GM19467 (cell line): ENCODE measurements at regions not wholly inside any gene's neighbourhood (a gene's known extent, or its start where the extent isn't known, plus 50 kb on each side); places are given as distances from the start of the nearest gene placed in this dataset.

Experiments
- ATAC-seq: cut with Tn5 transposase; IDR thresholded peaks from one replicate; pipeline ENCODE4 v1.9.1; 2021; ENCODE audit warnings: mild to moderate bottlenecking, moderate library complexity; ENCODE audit not compliant: unreplicated experiment

DNA sequence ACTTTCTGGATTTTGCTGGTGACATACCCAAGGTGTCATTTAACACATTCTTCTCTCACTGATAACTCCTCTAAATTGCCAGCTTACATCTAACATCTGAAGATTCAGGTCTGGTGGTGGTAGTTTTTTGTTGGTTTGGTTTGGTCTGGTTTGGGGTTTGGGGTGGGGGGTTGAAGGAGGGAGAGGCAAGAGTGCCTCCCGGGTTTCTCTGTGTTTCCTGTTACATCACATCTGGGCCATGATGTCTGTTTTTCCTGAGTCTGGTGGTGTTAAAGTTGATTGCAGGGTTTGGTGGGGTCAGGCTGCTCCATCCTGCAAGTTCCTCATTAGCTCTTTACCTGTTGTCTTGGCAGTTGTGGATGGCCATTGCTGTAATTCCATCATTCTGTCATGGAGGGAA, 155.8 kb upstream of the UBL3 start:
- ATAC-seq = no peak

DNA sequence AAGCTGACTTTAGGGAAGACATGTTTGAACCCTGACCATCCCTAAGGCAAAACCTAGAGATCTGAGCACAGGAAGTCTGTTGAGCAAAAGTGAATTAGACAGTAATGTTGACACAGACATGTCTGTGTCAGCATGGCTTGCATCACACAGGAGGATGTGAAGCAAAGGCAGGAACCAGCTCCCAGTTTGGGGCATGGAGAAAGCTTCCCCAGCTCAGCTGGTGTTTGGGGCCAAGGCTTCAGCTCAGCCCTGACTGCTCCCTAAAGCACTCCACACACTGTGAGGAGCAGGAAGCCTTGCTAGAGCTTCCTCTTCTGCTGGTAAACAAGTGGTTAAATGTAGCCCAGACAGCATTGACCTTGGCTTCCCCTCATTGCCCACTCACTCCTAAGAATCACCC, 153.8 kb upstream of the UBL3 start:
- no peak for ATAC-seq

DNA sequence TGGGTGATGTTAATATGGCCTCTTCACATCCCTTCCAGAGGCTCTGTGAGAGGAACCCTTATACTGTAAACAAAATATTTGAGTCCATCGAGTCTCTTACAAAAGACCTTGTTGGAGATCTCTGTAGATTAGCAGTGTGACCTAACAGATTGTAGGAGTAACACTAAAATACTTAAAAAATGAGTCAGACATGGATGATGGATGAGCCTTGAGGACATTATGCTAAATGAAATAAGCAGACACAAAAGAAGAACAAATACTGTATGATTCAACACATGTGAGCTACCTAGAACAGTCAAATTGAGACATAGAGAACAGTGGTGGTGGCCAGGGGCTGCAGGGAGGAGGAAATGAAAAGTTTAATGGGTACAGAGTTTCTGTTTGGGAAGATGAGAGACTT, 152.2 kb upstream of the UBL3 start:
- ATAC-seq = no peak

DNA sequence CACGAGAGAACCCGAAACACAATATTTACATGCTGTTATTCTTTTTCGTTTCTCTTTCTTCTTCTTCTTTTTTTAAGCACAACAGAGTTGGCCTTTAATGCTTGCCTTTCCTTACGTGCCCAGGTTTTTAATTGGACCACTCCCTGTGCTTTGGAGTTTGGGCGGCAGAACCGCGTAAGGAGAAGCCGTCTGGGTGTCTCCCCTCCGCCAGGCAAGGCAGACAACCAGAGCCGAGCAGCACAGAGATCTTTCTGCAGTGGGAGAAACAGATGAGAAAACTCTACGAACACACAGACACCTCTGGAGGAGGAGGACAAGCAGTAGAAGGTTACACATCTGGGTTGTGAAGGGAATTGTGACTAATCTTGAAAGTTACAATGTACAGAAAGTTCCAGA, 150.0 kb upstream of the UBL3 start:
- ATAC-seq = no peak

DNA sequence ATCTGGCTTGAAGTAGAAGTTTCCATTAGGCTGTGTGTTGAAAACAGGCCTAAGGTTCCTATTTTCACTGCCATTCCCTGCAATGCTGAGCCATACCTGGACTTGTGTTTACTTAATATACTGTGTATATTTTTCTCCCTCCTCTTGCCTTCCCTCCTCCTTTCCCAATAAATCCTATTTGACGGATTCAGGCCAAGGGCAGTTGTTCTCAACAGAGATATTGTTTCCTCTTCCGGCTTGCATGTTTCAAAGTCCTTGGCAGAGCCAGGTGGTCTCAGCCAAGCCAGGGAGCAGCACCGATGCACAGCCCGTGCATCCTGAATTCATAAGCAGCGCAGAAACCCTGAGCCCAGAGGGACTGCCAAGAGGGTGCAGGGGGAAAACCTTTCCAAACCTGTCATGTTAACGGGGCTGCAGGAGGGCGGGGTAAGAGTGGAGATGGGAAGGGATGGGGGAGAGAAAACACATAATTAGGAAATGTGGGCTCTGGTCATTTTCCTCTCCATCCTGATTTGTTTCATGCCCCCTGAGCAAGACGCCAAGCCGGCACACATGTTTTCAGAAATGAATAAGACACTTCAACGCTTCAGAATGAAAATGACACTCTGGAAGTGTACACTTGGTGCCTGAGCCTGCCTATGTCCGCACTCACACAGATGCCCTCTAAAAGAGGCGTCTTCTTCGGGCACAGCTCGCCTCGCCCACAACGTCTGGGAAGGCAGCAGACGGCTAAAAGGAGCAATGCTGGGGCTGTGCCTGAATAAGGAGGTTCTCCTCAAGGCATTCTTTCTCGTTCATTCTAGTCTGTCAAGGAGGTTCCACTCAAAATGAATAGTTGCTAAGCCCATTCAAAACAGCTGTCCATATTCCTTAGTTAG, 149.3 kb upstream of the UBL3 start:
- no peak for ATAC-seq

DNA sequence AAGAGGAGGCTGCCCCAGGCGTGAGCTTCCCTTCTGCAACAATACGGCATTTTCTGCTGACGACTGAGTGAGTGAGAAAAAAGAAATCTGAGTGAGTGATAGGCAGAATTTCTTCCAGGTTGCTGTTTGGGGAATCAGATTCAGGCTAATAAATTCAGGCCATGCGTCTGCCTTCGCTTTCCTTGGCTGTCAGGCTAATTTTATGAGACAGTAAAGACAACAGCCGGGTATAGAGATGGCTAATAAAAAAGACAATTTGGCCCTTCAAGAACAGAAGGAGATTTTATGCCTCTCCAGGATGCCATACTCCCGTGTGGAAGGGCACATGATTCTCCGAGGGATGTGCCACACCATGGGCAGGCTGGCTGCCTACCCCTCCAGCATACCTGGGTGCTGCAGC, 145.9 kb upstream of the UBL3 start:
- ATAC-seq = no peak

DNA sequence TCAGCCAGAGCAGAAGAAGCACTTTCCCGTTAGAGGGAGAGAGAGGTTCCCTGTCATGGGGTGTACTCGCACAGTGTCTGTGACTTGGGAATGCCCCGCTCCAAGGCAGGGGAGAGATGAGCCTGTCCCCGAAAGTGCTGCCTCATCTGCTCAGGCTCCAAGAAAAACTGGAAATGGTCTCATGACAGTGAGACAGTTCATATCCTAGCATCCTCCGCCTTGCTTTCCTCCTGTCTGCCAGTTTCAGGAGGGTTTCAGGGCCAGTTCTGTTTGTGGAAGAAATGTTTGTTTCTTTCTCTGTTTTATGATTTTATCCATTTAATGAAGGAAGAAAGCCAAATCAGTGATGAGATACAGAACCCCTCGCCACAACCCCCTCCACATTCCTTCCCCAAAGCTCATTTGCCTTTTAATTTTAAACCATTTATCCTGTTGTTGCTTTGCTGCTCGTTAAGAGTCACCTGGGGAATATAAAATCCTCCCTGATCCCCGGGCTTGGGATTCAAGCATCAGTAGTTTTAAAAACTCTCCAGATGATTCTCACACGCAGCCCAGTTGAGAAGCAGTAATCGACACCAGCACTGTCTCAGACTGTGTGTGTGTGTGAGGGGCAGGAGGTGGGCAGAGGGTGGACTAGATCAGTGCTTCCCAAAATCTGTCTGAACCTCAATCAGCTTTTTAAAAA, 144.6 kb upstream of the UBL3 start:
- ATAC-seq = no peak

DNA sequence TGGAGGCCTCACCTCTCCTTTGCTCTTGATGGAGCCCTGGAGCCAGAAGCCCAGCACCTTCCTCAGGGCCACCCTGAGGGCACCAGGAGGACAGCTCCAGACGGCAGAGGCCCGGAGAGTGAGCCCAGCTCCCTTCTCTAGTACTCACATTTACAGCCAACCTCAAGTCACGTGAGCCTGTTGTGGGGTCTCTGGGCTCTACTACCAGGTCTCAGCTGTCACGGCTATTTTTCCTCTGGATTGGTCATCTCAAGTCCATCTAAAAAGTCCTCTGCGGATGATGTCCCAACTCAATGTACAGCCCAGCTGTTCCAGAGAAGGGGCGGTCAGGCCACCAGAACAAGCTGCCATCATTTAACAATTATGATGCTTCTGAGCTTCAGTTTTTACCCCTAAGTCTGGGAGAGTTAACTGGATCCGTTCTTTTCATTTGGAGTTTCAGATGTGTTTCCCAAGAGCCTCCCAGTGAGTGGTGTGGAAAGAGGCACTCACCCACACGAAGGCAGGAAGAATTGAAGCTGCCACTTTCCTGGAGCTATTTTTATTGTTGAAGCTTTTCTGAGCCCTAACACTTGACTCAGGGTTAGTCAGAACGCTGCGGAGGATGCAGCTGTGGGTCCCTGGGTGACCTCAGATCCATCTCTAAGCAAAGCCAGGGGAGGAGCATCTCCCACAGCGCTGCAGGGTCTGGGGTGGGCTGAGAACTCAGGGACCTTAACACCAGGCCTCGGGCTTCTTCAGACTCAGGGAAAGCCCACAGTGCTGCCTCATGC, 143.5 kb upstream of the UBL3 start:
- no peak for ATAC-seq

DNA sequence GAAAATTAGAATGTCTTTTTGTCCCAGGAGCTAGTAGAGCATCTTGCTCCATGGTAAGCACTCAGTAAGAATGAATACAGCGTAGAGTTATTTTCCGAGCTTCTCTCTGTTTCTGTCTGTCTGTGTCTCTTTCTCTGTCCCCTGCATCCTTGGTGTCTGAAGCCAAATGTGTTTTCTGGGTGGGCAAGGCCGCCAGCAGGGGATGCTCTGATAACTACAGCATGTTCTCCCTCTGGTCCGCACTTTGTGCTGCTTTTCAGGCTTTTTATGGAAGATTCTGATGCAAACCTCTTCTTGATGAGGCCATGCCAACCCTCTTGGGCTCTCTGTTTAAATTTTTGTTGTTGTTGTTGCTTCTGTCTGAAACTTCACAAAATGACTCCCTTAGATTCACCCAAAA, 142.8 kb upstream of the UBL3 start:
- ATAC-seq = no peak

DNA sequence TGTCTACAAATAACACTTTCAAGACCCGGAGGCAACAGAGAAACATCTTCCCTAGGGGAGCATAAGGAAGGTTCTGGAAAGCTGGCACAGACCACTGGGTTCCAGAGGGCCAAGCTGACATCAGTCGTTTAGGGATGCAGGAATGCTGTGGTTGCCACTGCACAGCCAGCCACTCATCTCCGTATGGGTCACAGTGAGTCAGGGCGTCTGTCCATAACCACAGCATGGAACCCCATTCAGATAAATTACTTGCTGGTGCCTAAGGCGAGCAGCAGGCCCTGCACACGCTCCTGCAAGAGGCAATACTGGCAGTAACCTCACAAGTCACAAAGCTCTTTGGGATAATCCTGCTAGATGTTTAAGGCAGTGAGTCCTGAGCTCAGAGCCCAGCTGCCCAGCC, 140.9 kb upstream of the UBL3 start:
- no peak for ATAC-seq

DNA sequence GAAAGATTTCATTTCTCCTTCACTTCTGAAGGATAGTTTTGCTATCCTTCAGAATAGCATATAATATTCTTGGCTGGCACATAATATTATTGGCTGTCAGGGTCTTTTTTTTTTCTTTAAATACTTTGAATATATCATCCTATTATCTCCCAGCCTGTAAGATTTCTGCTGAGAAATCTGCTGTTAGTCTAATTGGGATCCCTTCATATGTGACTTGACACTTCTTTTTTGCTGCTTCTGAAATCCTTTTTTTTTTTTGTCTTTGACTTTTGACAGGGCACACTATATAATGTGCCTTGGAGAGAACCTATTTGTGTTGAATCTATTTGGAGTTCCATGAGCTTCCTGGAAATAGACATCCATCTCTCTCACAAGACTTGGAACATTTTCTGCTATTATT, 136.9 kb upstream of the UBL3 start:
- ATAC-seq = no peak

DNA sequence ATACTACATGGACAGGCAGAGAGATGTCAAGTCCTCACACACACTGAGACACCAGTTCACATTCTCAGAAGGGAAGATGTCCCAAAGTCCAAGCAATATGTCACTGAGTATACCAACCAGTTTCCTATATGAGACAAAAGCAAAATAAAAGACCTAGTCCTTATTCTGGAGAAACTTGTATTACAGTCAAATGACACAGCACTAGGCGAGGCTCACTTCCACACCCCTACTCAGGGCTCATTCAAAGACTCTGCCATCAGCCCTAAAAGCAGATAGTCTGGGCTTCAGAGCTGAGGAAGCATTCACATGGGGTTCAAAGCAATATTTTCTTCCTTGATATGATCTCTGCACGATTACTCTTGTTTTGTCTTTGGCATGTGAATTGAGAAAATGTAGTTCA, 129.9 kb upstream of the UBL3 start:
- ATAC-seq = no peak

DNA sequence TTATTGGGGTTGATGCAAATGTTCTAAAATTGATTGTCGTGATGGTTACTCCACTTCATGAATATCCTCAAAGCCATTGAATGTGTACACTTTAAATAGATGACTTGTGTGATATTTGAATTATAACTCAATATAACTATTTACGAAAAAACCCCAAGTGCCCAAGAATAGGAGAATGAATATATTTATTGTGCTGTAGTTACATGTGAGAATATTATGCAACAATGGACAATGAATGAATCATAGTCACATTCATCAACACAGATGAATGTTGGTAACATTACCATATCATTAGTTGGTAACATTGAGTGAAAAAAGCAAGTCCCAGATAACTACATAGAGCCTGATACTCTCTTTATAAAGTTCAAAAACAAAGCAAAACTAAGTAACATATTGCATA, 127.8 kb upstream of the UBL3 start:
- no peak for ATAC-seq

DNA sequence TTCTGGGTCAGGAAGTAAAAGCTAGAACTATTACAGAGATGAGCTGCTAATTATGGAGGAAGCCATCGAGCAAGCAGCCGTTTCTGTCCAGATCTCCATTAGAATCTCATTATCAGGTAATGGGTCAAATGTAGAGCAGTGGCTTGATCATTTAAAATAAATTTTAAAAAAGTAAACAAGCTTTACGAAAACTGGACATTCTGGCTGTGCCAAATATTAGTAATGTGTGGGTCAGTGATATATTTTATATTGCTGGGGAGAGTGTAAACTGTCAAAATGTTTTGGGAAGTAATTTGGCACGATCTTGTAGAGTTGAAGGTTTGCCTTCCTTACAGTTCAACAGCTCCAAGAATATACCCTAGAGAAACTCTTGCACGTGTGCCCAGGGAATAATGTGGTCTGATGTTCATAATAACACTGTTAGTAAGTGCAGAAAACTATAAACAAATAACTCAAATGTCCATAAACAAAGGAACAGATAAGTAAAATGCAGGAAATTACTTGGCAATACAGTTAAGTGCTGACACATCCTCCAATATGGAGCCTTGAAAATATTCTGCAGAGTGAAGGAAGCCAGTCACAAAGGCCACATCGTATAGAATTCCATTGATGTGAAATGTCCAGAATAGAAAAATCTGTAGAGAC, 127.2 kb upstream of the UBL3 start:
- ATAC-seq = no peak

DNA sequence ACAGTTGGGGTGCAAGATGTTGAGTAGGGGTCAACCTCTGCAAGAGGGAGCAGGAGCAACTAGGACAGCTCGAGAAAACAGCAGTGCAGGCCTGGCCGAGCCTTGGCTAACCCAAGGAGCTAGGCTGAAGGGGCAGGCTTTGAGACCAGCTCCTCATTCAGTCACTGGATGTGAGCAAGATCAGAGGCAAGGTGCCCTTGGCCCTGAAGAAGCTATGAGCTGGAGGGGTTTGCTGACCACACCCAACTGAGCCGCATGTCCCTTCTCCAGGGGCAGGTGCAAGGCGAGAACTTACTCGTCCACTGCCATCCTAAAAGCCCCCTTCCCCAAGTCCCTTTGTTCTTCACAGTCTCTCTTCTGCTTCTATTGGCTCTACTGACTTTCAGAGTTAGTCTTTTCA, 126.1 kb upstream of the UBL3 start:
- ATAC-seq = no peak

DNA sequence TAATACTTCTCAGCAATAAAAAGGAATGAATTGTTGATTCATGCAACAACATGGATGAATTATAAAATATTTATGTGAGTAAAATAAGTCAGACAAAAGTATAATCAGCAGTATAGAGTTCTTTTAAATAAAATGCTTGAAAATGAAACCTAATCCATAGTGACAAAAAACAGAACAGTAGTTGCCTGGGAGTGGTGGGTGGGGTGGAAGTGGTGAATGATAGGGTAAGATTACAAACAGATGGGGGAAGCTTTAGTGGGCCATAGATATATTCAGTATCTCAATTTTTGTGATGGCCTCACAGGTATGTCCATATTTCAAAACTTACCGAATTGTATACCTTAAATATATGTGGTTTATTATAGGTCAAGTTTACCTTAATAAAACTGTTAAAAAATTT, 124.9 kb upstream of the UBL3 start:
- ATAC-seq = no peak

DNA sequence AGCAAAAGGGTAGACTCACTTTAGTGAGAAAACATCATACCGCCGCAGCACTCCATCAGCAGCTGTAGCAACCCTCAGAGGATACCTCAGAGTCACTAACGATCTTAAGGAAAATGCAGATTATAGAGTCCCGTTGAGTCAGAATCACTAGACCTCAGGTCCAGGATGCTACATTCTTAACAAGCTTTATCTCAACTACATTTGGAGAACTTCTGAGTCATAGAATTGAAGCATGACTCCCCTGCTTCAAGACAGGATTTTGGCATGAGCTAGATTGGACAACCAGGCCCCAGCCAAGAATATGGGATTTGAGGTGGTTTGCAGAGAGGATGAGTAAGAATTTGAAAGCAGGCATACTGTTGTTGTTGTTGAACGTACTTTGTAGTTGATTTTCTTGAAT, 118.9 kb upstream of the UBL3 start:
- no peak for ATAC-seq

DNA sequence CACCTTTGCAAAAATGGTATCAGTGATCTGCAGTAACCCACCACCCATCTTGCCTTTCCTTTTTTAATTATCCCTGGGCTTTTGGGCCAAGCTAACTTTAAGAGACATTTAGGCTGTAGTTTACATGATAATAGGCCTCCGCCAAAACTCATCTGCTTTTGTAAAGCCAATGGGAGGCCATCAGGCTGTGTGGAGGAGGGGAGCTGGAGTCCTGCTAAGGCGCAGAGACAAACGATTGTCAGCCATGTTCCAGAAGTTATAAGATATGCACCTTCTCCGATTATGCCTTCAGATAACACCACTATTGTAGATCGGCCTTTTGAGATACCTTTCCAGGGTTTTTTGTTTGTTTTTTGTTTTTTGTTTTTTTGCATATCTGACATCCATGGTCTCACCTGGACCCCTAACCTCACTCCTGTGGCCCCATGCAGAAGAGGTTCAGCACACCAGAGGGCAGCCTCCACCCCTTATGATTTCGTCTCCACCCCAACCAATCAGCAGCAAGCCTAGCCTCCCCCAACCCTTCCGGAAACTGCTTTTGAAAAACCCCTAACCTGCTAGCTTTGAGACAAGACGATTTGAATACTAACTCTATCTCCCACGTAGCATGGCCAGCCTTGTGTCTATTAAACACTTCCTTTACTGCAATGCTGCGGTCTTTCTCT, 113.9 kb upstream of the UBL3 start:
- ATAC-seq = no peak

DNA sequence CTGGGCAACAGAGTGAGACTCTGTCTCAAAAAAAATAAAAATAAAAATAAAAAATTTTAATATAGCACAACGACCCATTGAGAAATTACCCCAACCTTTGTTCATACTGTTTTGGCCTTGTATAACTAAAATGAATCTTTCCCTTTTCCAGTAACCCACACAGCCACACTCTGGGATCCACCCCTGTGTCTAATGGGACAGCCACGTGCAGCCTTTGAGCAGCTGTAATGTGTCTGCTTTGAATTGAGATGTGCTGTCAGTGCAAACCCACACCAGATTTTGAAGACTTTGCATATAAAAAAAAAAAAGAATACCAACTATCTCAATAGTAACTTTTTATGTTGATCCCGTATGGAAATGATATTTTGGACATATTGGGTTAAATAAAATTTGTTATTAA, 112.7 kb upstream of the UBL3 start:
- no peak for ATAC-seq

DNA sequence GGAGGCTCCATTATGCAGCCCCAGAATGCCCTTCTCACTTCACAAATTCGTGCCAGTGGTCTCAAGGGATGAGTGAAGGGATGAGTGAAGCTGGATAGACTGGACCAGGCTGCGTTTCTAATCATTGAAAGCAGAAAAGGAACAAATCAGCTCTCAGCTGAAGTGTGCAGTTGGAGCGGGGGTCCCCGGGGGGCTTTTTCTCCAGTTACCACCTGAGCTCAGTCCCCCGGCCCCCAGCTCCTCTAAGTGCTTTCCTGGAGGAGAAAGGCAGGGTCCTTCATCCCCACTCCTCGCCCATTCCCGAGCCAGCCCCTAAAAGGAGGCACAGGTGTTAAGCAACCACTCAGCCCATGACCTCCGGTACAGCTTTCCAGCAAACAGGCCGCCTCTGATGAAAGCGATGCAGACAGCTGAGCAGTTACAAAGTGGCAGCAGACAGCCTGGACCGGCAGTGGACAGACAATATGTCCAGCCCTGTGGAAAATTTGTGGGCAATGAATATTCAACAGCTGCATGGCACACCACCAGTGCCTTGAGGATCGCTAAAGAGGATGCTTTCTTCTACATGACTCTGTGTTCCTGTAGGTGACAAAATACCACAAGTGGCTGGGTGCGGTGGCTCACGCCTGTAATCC, 110.7 kb upstream of the UBL3 start:
- no peak for ATAC-seq
